H1 (cell line): ENCODE measurements at regions not wholly inside any gene's neighbourhood (a gene's known extent, or its start where the extent isn't known, plus 50 kb on each side); places are given as distances from the start of the nearest gene placed in this dataset.

ENCODE experiments used
- ASH2L ChIP-seq: fragments of 200-600, 300-600 bp; sonication (generic); IDR thresholded peaks from one replicate; pipeline ENCODE4 v1.7.1; 2017; ENCODE audit warnings: low read length
- EGR1 ChIP-seq: IDR thresholded peaks from 2 replicates; pipeline ENCODE4 v1.6.1; 2011; ENCODE audit warnings: low read depth, low read length, borderline replicate concordance
- GABPA ChIP-seq: IDR thresholded peaks from 2 replicates; pipeline ENCODE4 v1.6.1; 2011; ENCODE audit warnings: mild to moderate bottlenecking, low read length, moderate library complexity, borderline replicate concordance; ENCODE audit not compliant: insufficient read depth
- KDM1A ChIP-seq: fragments of 200-600, 300-600 bp; sonication (generic); IDR thresholded peaks from 2 replicates; pipeline ENCODE4 v1.7.1; 2016; ENCODE audit warnings: mild to moderate bottlenecking, low read length, borderline replicate concordance
- MAFK ChIP-seq: IDR thresholded peaks from 2 replicates; pipeline ENCODE4 v1.6.1; 2012; ENCODE audit warnings: low read depth, mild to moderate bottlenecking, improper control_type of control experiment, low read length
- NANOG ChIP-seq: IDR thresholded peaks from 2 replicates; pipeline ENCODE4 v1.6.1; 2011; ENCODE audit warnings: low read length, low read depth, mild to moderate bottlenecking, inconsistent platforms; ENCODE audit not compliant: insufficient read depth, poor library complexity, severe bottlenecking
- NRF1 ChIP-seq: IDR thresholded peaks from 2 replicates; pipeline ENCODE4 v1.6.1; 2011; ENCODE audit warnings: mild to moderate bottlenecking, low read depth, low read length, improper control_type of control experiment
- SP2 ChIP-seq: IDR thresholded peaks from 2 replicates; pipeline ENCODE4 v1.6.1; 2012; ENCODE audit warnings: mild to moderate bottlenecking, low read length, inconsistent platforms
- ZNF274 ChIP-seq: IDR thresholded peaks from 2 replicates; pipeline ENCODE4 v1.7.0; 2012; ENCODE audit warnings: low read length, borderline replicate concordance; ENCODE audit errors: extremely low read depth
- TF ChIP-seq, protein P1 (sequence below): fragments of 300-600 bp; sonication (generic); IDR thresholded peaks from 2 replicates; pipeline ENCODE4 v1.7.1; 2012; ENCODE audit warnings: low read length, moderate library complexity, mild to moderate bottlenecking, inconsistent platforms; ENCODE audit not compliant: insufficient replicate concordance

- TF ChIP-seq, protein P1, sequence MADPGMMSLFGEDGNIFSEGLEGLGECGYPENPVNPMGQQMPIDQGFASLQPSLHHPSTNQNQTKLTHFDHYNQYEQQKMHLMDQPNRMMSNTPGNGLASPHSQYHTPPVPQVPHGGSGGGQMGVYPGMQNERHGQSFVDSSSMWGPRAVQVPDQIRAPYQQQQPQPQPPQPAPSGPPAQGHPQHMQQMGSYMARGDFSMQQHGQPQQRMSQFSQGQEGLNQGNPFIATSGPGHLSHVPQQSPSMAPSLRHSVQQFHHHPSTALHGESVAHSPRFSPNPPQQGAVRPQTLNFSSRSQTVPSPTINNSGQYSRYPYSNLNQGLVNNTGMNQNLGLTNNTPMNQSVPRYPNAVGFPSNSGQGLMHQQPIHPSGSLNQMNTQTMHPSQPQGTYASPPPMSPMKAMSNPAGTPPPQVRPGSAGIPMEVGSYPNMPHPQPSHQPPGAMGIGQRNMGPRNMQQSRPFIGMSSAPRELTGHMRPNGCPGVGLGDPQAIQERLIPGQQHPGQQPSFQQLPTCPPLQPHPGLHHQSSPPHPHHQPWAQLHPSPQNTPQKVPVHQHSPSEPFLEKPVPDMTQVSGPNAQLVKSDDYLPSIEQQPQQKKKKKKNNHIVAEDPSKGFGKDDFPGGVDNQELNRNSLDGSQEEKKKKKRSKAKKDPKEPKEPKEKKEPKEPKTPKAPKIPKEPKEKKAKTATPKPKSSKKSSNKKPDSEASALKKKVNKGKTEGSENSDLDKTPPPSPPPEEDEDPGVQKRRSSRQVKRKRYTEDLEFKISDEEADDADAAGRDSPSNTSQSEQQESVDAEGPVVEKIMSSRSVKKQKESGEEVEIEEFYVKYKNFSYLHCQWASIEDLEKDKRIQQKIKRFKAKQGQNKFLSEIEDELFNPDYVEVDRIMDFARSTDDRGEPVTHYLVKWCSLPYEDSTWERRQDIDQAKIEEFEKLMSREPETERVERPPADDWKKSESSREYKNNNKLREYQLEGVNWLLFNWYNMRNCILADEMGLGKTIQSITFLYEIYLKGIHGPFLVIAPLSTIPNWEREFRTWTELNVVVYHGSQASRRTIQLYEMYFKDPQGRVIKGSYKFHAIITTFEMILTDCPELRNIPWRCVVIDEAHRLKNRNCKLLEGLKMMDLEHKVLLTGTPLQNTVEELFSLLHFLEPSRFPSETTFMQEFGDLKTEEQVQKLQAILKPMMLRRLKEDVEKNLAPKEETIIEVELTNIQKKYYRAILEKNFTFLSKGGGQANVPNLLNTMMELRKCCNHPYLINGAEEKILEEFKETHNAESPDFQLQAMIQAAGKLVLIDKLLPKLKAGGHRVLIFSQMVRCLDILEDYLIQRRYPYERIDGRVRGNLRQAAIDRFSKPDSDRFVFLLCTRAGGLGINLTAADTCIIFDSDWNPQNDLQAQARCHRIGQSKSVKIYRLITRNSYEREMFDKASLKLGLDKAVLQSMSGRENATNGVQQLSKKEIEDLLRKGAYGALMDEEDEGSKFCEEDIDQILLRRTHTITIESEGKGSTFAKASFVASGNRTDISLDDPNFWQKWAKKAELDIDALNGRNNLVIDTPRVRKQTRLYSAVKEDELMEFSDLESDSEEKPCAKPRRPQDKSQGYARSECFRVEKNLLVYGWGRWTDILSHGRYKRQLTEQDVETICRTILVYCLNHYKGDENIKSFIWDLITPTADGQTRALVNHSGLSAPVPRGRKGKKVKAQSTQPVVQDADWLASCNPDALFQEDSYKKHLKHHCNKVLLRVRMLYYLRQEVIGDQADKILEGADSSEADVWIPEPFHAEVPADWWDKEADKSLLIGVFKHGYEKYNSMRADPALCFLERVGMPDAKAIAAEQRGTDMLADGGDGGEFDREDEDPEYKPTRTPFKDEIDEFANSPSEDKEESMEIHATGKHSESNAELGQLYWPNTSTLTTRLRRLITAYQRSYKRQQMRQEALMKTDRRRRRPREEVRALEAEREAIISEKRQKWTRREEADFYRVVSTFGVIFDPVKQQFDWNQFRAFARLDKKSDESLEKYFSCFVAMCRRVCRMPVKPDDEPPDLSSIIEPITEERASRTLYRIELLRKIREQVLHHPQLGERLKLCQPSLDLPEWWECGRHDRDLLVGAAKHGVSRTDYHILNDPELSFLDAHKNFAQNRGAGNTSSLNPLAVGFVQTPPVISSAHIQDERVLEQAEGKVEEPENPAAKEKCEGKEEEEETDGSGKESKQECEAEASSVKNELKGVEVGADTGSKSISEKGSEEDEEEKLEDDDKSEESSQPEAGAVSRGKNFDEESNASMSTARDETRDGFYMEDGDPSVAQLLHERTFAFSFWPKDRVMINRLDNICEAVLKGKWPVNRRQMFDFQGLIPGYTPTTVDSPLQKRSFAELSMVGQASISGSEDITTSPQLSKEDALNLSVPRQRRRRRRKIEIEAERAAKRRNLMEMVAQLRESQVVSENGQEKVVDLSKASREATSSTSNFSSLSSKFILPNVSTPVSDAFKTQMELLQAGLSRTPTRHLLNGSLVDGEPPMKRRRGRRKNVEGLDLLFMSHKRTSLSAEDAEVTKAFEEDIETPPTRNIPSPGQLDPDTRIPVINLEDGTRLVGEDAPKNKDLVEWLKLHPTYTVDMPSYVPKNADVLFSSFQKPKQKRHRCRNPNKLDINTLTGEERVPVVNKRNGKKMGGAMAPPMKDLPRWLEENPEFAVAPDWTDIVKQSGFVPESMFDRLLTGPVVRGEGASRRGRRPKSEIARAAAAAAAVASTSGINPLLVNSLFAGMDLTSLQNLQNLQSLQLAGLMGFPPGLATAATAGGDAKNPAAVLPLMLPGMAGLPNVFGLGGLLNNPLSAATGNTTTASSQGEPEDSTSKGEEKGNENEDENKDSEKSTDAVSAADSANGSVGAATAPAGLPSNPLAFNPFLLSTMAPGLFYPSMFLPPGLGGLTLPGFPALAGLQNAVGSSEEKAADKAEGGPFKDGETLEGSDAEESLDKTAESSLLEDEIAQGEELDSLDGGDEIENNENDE = no peak
- TF ChIP-seq ZNF274 (no peak), NANOG (no peak), SP2 (no peak), ASH2L (no peak), MAFK (no peak), KDM1A (no peak), GABPA (no peak), NRF1 (no peak), EGR1 (no peak)
- TF ChIP-seq, all 59 proteins: peak for 0
Observed at GRCh38 chr1:87956750-87957149, 628.1 kb downstream of the LMO4 start (continued).
